GM23338 (cell line): ENCODE measurements at regions not wholly inside any gene's neighbourhood (a gene's known extent, or its start where the extent isn't known, plus 50 kb on each side); places are given as distances from the start of the nearest gene placed in this dataset.

Experiments
- ATAC-seq: fragments of 200-7000 bp; cut with Tn5 transposase; 3 replicates; pipeline ENCODE4 v1.9.1; 2020
- DNase-seq: peaks from one replicate; pipeline ENCODE4 v3.0.0-alpha.2; 2015; ENCODE audit warnings: low spot score
- H2AFZ ChIP-seq: fragments of 200-600 bp; sonication (generic); 2 replicates; pipeline ENCODE4 v1.8.0; 2016; ENCODE audit warnings: antibody characterized with exemption, mild to moderate bottlenecking, moderate library complexity
- H3F3A ChIP-seq: fragments of 200-600 bp; sonication (generic); replicated peaks from 2 replicates; pipeline ENCODE4 v1.8.0; 2017; ENCODE audit warnings: antibody characterized with exemption, mixed run types, low read depth
- H3K27ac ChIP-seq: fragments of 200-600 bp; sonication (generic); 2 replicates; pipeline ENCODE4 v1.6.1; 2016; ENCODE audit warnings: low read depth
- H3K27me3 ChIP-seq: fragments of 200-600 bp; sonication (generic); 2 replicates; pipeline ENCODE4 v1.8.0; 2016; ENCODE audit warnings: mild to moderate bottlenecking, mixed run types, moderate library complexity; ENCODE audit not compliant: insufficient read depth
- H3K36me3 ChIP-seq: fragments of 200-600 bp; sonication (generic); 2 replicates; pipeline ENCODE4 v1.8.0; 2016; ENCODE audit warnings: mild to moderate bottlenecking; ENCODE audit not compliant: insufficient read depth
- H3K4me1 ChIP-seq: fragments of 200-600 bp; sonication (generic); 2 replicates; pipeline ENCODE4 v1.8.0; 2016; ENCODE audit warnings: mild to moderate bottlenecking, moderate library complexity; ENCODE audit not compliant: insufficient read depth
- H3K4me2 ChIP-seq: fragments of 200-600 bp; sonication (generic); 2 replicates; pipeline ENCODE4 v1.7.1; 2017; ENCODE audit warnings: mixed run types
- H3K4me3 ChIP-seq: fragments of 200-600 bp; sonication (generic); 2 replicates; pipeline ENCODE4 v1.6.1; 2016; ENCODE audit warnings: mixed run types
- H3K79me2 ChIP-seq: fragments of 200-600 bp; sonication (generic); replicated peaks from 2 replicates; pipeline ENCODE4 v1.8.0; 2017; ENCODE audit warnings: mild to moderate bottlenecking; ENCODE audit not compliant: insufficient read depth
- H3K9me2 ChIP-seq: fragments of 200-600 bp; sonication (generic); 2 replicates; pipeline ENCODE4 v1.8.0; 2017; ENCODE audit not compliant: insufficient read depth
- H4K20me1 ChIP-seq: fragments of 200-600 bp; sonication (generic); replicated peaks from 2 replicates; pipeline ENCODE4 v1.8.0; 2017; ENCODE audit warnings: mild to moderate bottlenecking; ENCODE audit not compliant: insufficient read depth
- H3K27ac Mint-ChIP-seq: 2 replicates; pipeline ENCODE4 v1.8.0; 2020; ENCODE audit warnings: inconsistent platforms, mild to moderate bottlenecking, moderate library complexity, mixed read lengths
- H3K27me3 Mint-ChIP-seq: 3 replicates; pipeline ENCODE4 v1.8.0; 2022; ENCODE audit warnings: low read depth, mild to moderate bottlenecking, moderate library complexity, mixed read lengths, inconsistent platforms; ENCODE audit not compliant: insufficient read depth, poor library complexity
- H3K36me3 Mint-ChIP-seq: 3 replicates; pipeline ENCODE4 v1.8.0; 2021; ENCODE audit warnings: low read depth, mild to moderate bottlenecking, inconsistent platforms, moderate library complexity, mixed read lengths
- H3K4me1 Mint-ChIP-seq: 3 replicates; pipeline ENCODE4 v1.8.0; 2020; ENCODE audit warnings: mild to moderate bottlenecking, inconsistent platforms, mixed read lengths
- H3K4me3 Mint-ChIP-seq: 3 replicates; pipeline ENCODE4 v1.8.0; 2021; ENCODE audit warnings: moderate library complexity, mild to moderate bottlenecking, inconsistent platforms, mixed read lengths
- H3K9me3 Mint-ChIP-seq: 3 replicates; pipeline ENCODE4 v1.8.0; 2020; ENCODE audit warnings: moderate library complexity, mild to moderate bottlenecking, inconsistent platforms, mixed read lengths
- EZH2phosphoT487 ChIP-seq: fragments of 200-600 bp; sonication (generic); IDR thresholded peaks from one replicate; pipeline ENCODE4 v1.8.1; 2018; ENCODE audit warnings: antibody characterized with exemption; ENCODE audit not compliant: unreplicated experiment
- JUNB ChIP-seq: IDR thresholded peaks from one replicate; pipeline ENCODE4 v1.6.1; 2016; ENCODE audit warnings: antibody characterized with exemption; ENCODE audit not compliant: unreplicated experiment
- POLR2AphosphoS5 ChIP-seq: IDR thresholded peaks from 2 replicates; pipeline ENCODE4 v1.6.1; 2016; ENCODE audit warnings: antibody characterized with exemption, low read depth
- STAT1 ChIP-seq: IDR thresholded peaks from one replicate; pipeline ENCODE4 v1.6.1; 2016; ENCODE audit warnings: antibody characterized with exemption; ENCODE audit not compliant: unreplicated experiment
- ZNF114 ChIP-seq: fragments of 250-450 bp; sonication (Bioruptor Pico); IDR thresholded peaks from 2 replicates; pipeline ENCODE4 v1.5.0; 2020; ENCODE audit warnings: mild to moderate bottlenecking, moderate library complexity
- TF ChIP-seq, protein P1 (sequence below): IDR thresholded peaks from one replicate; pipeline ENCODE4 v1.6.1; 2018; ENCODE audit warnings: antibody characterized with exemption; ENCODE audit not compliant: unreplicated experiment
- TF ChIP-seq, protein P2 (sequence below), 2 experiments: fragments of 200-600 bp in 1 of 2; sonication (generic) in 1 of 2; conservative IDR thresholded peaks; 2 replicates each; pipeline versions ENCODE4 v1.5.1 to v1.6.1; 2016 to 2017; ENCODE audit warnings: antibody characterized with exemption in 2 of 2, low read depth in 2 of 2, mild to moderate bottlenecking in 2 of 2, moderate library complexity in 1 of 2
- TF ChIP-seq, protein P3 (sequence below): fragments of 250-450 bp; sonication (Bioruptor Pico); IDR thresholded peaks from 2 replicates; pipeline ENCODE4 v1.5.0; 2020; ENCODE audit warnings: mild to moderate bottlenecking, moderate library complexity
- TF ChIP-seq, protein P4 (sequence below): IDR thresholded peaks from 2 replicates; pipeline ENCODE4 v1.6.1; 2016; ENCODE audit warnings: antibody characterized with exemption

GRCh38 chr2:120878970-120879369 is 143.3 kb downstream of the GLI2 start:
- H3F3A ChIP-seq: no peaks in the 10 kb centered on the region
- H2AFZ ChIP-seq: no peak overlapping the region
- no peaks in the 10 kb centered on the region for H3K9me3 Mint-ChIP-seq
- H3K27ac Mint-ChIP-seq: no peak overlapping the region
- DNase-seq: no peak
- peak; percentile 6; the same call in 1 of the 3 replicates for ATAC-seq
- H3K27me3 Mint-ChIP-seq: peaks cover 26% of the 10 kb centered on the region
- no peak overlapping the region for H3K4me3 Mint-ChIP-seq
- no peak overlapping the region for H3K4me3 ChIP-seq
- H3K79me2 ChIP-seq: peaks cover 88% of the 10 kb centered on the region
- TF ChIP-seq, protein P1, sequence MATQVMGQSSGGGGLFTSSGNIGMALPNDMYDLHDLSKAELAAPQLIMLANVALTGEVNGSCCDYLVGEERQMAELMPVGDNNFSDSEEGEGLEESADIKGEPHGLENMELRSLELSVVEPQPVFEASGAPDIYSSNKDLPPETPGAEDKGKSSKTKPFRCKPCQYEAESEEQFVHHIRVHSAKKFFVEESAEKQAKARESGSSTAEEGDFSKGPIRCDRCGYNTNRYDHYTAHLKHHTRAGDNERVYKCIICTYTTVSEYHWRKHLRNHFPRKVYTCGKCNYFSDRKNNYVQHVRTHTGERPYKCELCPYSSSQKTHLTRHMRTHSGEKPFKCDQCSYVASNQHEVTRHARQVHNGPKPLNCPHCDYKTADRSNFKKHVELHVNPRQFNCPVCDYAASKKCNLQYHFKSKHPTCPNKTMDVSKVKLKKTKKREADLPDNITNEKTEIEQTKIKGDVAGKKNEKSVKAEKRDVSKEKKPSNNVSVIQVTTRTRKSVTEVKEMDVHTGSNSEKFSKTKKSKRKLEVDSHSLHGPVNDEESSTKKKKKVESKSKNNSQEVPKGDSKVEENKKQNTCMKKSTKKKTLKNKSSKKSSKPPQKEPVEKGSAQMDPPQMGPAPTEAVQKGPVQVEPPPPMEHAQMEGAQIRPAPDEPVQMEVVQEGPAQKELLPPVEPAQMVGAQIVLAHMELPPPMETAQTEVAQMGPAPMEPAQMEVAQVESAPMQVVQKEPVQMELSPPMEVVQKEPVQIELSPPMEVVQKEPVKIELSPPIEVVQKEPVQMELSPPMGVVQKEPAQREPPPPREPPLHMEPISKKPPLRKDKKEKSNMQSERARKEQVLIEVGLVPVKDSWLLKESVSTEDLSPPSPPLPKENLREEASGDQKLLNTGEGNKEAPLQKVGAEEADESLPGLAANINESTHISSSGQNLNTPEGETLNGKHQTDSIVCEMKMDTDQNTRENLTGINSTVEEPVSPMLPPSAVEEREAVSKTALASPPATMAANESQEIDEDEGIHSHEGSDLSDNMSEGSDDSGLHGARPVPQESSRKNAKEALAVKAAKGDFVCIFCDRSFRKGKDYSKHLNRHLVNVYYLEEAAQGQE: no peak
- TF ChIP-seq, protein P2, sequence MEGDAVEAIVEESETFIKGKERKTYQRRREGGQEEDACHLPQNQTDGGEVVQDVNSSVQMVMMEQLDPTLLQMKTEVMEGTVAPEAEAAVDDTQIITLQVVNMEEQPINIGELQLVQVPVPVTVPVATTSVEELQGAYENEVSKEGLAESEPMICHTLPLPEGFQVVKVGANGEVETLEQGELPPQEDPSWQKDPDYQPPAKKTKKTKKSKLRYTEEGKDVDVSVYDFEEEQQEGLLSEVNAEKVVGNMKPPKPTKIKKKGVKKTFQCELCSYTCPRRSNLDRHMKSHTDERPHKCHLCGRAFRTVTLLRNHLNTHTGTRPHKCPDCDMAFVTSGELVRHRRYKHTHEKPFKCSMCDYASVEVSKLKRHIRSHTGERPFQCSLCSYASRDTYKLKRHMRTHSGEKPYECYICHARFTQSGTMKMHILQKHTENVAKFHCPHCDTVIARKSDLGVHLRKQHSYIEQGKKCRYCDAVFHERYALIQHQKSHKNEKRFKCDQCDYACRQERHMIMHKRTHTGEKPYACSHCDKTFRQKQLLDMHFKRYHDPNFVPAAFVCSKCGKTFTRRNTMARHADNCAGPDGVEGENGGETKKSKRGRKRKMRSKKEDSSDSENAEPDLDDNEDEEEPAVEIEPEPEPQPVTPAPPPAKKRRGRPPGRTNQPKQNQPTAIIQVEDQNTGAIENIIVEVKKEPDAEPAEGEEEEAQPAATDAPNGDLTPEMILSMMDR (conservative IDR thresholded peaks at IDR 0.05; ENCODE audit: low read depth in 2 of 2): no peak
- TF ChIP-seq STAT1 (no peak), EZH2phosphoT487 (no peak), ZNF114 (CRISPR knock-in tag) (no peak), POLR2AphosphoS5 (no peak), JUNB (no peak)
- TF ChIP-seq, protein P3, sequence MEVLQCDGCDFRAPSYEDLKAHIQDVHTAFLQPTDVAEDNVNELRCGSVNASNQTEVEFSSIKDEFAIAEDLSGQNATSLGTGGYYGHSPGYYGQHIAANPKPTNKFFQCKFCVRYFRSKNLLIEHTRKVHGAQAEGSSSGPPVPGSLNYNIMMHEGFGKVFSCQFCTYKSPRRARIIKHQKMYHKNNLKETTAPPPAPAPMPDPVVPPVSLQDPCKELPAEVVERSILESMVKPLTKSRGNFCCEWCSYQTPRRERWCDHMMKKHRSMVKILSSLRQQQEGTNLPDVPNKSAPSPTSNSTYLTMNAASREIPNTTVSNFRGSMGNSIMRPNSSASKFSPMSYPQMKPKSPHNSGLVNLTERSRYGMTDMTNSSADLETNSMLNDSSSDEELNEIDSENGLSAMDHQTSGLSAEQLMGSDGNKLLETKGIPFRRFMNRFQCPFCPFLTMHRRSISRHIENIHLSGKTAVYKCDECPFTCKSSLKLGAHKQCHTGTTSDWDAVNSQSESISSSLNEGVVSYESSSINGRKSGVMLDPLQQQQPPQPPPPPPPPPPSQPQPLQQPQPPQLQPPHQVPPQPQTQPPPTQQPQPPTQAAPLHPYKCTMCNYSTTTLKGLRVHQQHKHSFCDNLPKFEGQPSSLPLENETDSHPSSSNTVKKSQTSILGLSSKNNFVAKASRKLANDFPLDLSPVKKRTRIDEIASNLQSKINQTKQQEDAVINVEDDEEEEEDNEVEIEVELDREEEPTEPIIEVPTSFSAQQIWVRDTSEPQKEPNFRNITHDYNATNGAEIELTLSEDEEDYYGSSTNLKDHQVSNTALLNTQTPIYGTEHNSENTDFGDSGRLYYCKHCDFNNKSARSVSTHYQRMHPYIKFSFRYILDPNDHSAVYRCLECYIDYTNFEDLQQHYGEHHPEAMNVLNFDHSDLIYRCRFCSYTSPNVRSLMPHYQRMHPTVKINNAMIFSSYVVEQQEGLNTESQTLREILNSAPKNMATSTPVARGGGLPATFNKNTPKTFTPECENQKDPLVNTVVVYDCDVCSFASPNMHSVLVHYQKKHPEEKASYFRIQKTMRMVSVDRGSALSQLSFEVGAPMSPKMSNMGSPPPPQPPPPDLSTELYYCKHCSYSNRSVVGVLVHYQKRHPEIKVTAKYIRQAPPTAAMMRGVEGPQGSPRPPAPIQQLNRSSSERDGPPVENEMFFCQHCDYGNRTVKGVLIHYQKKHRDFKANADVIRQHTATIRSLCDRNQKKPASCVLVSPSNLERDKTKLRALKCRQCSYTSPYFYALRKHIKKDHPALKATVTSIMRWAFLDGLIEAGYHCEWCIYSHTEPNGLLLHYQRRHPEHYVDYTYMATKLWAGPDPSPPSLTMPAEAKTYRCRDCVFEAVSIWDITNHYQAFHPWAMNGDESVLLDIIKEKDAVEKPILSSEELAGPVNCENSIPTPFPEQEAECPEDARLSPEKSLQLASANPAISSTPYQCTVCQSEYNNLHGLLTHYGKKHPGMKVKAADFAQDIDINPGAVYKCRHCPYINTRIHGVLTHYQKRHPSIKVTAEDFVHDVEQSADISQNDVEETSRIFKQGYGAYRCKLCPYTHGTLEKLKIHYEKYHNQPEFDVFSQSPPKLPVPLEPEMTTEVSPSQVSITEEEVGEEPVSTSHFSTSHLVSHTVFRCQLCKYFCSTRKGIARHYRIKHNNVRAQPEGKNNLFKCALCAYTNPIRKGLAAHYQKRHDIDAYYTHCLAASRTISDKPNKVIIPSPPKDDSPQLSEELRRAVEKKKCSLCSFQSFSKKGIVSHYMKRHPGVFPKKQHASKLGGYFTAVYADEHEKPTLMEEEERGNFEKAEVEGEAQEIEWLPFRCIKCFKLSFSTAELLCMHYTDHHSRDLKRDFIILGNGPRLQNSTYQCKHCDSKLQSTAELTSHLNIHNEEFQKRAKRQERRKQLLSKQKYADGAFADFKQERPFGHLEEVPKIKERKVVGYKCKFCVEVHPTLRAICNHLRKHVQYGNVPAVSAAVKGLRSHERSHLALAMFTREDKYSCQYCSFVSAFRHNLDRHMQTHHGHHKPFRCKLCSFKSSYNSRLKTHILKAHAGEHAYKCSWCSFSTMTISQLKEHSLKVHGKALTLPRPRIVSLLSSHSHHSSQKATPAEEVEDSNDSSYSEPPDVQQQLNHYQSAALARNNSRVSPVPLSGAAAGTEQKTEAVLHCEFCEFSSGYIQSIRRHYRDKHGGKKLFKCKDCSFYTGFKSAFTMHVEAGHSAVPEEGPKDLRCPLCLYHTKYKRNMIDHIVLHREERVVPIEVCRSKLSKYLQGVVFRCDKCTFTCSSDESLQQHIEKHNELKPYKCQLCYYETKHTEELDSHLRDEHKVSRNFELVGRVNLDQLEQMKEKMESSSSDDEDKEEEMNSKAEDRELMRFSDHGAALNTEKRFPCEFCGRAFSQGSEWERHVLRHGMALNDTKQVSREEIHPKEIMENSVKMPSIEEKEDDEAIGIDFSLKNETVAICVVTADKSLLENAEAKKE (CRISPR knock-in tag): no peak
- TF ChIP-seq, protein P4, sequence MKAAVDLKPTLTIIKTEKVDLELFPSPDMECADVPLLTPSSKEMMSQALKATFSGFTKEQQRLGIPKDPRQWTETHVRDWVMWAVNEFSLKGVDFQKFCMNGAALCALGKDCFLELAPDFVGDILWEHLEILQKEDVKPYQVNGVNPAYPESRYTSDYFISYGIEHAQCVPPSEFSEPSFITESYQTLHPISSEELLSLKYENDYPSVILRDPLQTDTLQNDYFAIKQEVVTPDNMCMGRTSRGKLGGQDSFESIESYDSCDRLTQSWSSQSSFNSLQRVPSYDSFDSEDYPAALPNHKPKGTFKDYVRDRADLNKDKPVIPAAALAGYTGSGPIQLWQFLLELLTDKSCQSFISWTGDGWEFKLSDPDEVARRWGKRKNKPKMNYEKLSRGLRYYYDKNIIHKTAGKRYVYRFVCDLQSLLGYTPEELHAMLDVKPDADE: no peak
- H3K36me3 Mint-ChIP-seq: peaks cover 2% of the 10 kb centered on the region; the same call in 1 of the 3 replicates
- H4K20me1 ChIP-seq: peaks cover 37% of the 10 kb centered on the region
- H3K36me3 ChIP-seq: no peaks in the 10 kb centered on the region
- peaks cover 16% of the 10 kb centered on the region for H3K4me1 ChIP-seq
- no peak overlapping the region for H3K27ac ChIP-seq
- no peaks in the 10 kb centered on the region for H3K9me2 ChIP-seq
- peaks cover 64% of the 10 kb centered on the region for H3K4me1 Mint-ChIP-seq
- no peaks in the 10 kb centered on the region for H3K27me3 ChIP-seq
- no peak overlapping the region for H3K4me2 ChIP-seq
